A673 (cell line): ENCODE measurements at regions not wholly inside any gene's neighbourhood (a gene's known extent, or its start where the extent isn't known, plus 50 kb on each side); places are given as distances from the start of the nearest gene placed in this dataset.

Experiments
- EZH2 ChIP-seq: fragments of 200-600 bp; sonication (generic); IDR thresholded peaks from 2 replicates; pipeline ENCODE4 v1.6.1; 2017; ENCODE audit warnings: borderline replicate concordance, low read depth, mild to moderate bottlenecking, mixed read lengths, antibody characterized with exemption, low read length; ENCODE audit not compliant: poor library complexity, severe bottlenecking
- TF ChIP-seq, protein P1 (sequence below): fragments of 300-800, 200-600 bp; sonication (generic); conservative IDR thresholded peaks from 2 replicates; pipeline ENCODE4 v1.5.1; 2017; ENCODE audit warnings: low read depth, mild to moderate bottlenecking, antibody characterized with exemption, low read length, moderate library complexity, mixed read lengths

DNA sequence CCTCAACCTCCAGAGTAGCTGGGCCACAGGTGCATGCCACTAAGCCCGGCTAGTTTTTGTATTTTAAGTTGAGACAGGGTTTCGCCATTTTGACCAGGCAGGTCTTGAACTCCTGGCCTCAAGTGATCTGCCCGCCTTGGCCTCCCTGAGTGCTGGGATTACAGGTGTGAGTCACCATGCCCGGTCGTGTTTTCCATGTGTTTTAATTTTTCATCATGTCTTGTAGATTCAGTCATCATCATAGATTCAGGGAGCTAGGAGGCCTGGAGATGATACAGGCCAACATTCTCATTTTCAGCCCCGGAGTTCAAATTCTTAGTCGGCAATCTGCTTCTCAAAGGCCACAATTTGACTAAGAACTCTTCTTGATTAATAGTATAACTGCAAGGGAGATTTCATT, 73.5 kb upstream of the GRAMD1B start:
- TF ChIP-seq, protein P1, sequence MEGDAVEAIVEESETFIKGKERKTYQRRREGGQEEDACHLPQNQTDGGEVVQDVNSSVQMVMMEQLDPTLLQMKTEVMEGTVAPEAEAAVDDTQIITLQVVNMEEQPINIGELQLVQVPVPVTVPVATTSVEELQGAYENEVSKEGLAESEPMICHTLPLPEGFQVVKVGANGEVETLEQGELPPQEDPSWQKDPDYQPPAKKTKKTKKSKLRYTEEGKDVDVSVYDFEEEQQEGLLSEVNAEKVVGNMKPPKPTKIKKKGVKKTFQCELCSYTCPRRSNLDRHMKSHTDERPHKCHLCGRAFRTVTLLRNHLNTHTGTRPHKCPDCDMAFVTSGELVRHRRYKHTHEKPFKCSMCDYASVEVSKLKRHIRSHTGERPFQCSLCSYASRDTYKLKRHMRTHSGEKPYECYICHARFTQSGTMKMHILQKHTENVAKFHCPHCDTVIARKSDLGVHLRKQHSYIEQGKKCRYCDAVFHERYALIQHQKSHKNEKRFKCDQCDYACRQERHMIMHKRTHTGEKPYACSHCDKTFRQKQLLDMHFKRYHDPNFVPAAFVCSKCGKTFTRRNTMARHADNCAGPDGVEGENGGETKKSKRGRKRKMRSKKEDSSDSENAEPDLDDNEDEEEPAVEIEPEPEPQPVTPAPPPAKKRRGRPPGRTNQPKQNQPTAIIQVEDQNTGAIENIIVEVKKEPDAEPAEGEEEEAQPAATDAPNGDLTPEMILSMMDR = no peak
- no peak for TF ChIP-seq EZH2
